WTC11 (cell line): ENCODE measurements at regions not wholly inside any gene's neighbourhood (a gene's known extent, or its start where the extent isn't known, plus 50 kb on each side); places are given as distances from the start of the nearest gene placed in this dataset.

Experiments
- ATAC-seq: fragments of 200-7000 bp; cut with Tn5 transposase; 2 replicates; pipeline ENCODE4 v1.10.0; 2021; ENCODE audit warnings: mild to moderate bottlenecking, moderate library complexity
- CTCF ChIA-PET: fragments of 300-600 bp; sonication (Branson Sonifier 250); formaldehyde crosslinking; loops from one replicate; lab custom pipeline; 2021; ENCODE audit warnings: antibody characterized with exemption; lab: Charles Lee
- POLR2A ChIA-PET: fragments of 350-600 bp; sonication (Branson Sonifier 250); formaldehyde crosslinking; loops from one replicate; lab custom pipeline; 2021; ENCODE audit warnings: antibody characterized with exemption; lab: Charles Lee
- DNase-seq: peaks from one replicate; pipeline ENCODE4 v3.0.0; 2021; ENCODE audit warnings: low spot score
- H3K27ac Mint-ChIP-seq: 2 replicates; pipeline ENCODE4 v1.8.0; 2021; ENCODE audit warnings: mixed read lengths
- H3K27me3 Mint-ChIP-seq: 2 replicates; pipeline ENCODE4 v1.8.0; 2021; ENCODE audit warnings: low read depth, mild to moderate bottlenecking, moderate library complexity, mixed read lengths
- H3K36me3 Mint-ChIP-seq: 2 replicates; pipeline ENCODE4 v1.8.0; 2021; ENCODE audit warnings: mixed read lengths
- H3K4me1 Mint-ChIP-seq: 2 replicates; pipeline ENCODE4 v1.8.0; 2022; ENCODE audit warnings: mixed read lengths
- H3K4me3 Mint-ChIP-seq: 2 replicates; pipeline ENCODE4 v1.8.0; 2021; ENCODE audit warnings: mild to moderate bottlenecking, moderate library complexity, mixed read lengths
- H3K9me3 Mint-ChIP-seq: 2 replicates; pipeline ENCODE4 v1.8.0; 2021; ENCODE audit warnings: mixed read lengths
- CREB1 ChIP-seq: sonication (generic); formaldehyde crosslinking; IDR thresholded peaks from 2 replicates; pipeline ENCODE4 v1.8.0; 2023; ENCODE audit warnings: mild to moderate bottlenecking, missing genetic modification reagents
- CREM ChIP-seq: sonication (generic); formaldehyde crosslinking; IDR thresholded peaks from 2 replicates; pipeline ENCODE4 v1.8.1; 2022; ENCODE audit warnings: mild to moderate bottlenecking, missing genetic modification reagents, moderate library complexity
- CTCF ChIP-seq: fragments of 200-600 bp; IDR thresholded peaks from 2 replicates; pipeline ENCODE4 v1.8.0; 2022; ENCODE audit warnings: antibody characterized with exemption
- E2F1 ChIP-seq: sonication (generic); formaldehyde crosslinking; IDR thresholded peaks from 2 replicates; pipeline ENCODE4 v1.8.0; 2022; ENCODE audit warnings: mild to moderate bottlenecking, missing genetic modification reagents
- E2F4 ChIP-seq: sonication (generic); formaldehyde crosslinking; IDR thresholded peaks from 2 replicates; pipeline ENCODE4 v1.8.1; 2022; ENCODE audit warnings: low read depth, mild to moderate bottlenecking, moderate library complexity, missing genetic modification reagents, borderline replicate concordance
- E2F5 ChIP-seq: sonication (generic); formaldehyde crosslinking; IDR thresholded peaks from 2 replicates; pipeline ENCODE4 v1.8.1; 2022; ENCODE audit warnings: mild to moderate bottlenecking, moderate library complexity, missing genetic modification reagents
- FOXJ3 ChIP-seq: sonication (generic); formaldehyde crosslinking; IDR thresholded peaks from 2 replicates; pipeline ENCODE4 v1.9.0; 2021; ENCODE audit warnings: missing genetic modification reagents, mild to moderate bottlenecking, borderline replicate concordance
- FOXK1 ChIP-seq: sonication (generic); formaldehyde crosslinking; IDR thresholded peaks from 2 replicates; pipeline ENCODE4 v1.8.0; 2022; ENCODE audit warnings: mild to moderate bottlenecking, moderate library complexity, missing genetic modification reagents
- FOXP1 ChIP-seq: sonication (generic); formaldehyde crosslinking; IDR thresholded peaks from 2 replicates; pipeline ENCODE4 v1.8.0; 2022; ENCODE audit warnings: missing genetic modification reagents, mild to moderate bottlenecking, moderate library complexity, borderline replicate concordance
- GRHL2 ChIP-seq: fragments of 250-450 bp; sonication (Bioruptor Pico); IDR thresholded peaks from 2 replicates; pipeline ENCODE4 v1.8.0; 2022; ENCODE audit warnings: mild to moderate bottlenecking, moderate library complexity; ENCODE audit not compliant: insufficient replicate concordance, severe bottlenecking
- HMGA2 ChIP-seq: fragments of 250-450 bp; sonication (Bioruptor Pico); IDR thresholded peaks from 2 replicates; pipeline ENCODE4 v1.4.0; 2021; ENCODE audit warnings: mild to moderate bottlenecking, moderate library complexity
- MAX ChIP-seq: sonication (generic); formaldehyde crosslinking; IDR thresholded peaks from 2 replicates; pipeline ENCODE4 v1.8.0; 2022; ENCODE audit warnings: mild to moderate bottlenecking, missing genetic modification reagents
- NFE2L1 ChIP-seq: sonication (generic); formaldehyde crosslinking; IDR thresholded peaks from 2 replicates; pipeline ENCODE4 v1.8.1; 2023; ENCODE audit warnings: missing genetic modification reagents
- NR3C1 ChIP-seq: sonication (generic); formaldehyde crosslinking; conservative IDR thresholded peaks from 2 replicates; pipeline ENCODE4 v1.8.1; 2023; ENCODE audit warnings: low read depth, mild to moderate bottlenecking, missing genetic modification reagents
- RELA ChIP-seq: sonication (generic); formaldehyde crosslinking; IDR thresholded peaks from 2 replicates; pipeline ENCODE4 v1.8.1; 2022; ENCODE audit warnings: missing genetic modification reagents, mild to moderate bottlenecking, borderline replicate concordance
- SMAD3 ChIP-seq: sonication (generic); formaldehyde crosslinking; IDR thresholded peaks from 2 replicates; pipeline ENCODE4 v1.8.0; 2022; ENCODE audit warnings: missing genetic modification reagents, mild to moderate bottlenecking, borderline replicate concordance
- TEAD4 ChIP-seq: sonication (generic); formaldehyde crosslinking; IDR thresholded peaks from 2 replicates; pipeline ENCODE4 v1.8.0; 2022; ENCODE audit warnings: mild to moderate bottlenecking, missing genetic modification reagents
- USF2 ChIP-seq: sonication (generic); formaldehyde crosslinking; IDR thresholded peaks from 2 replicates; pipeline ENCODE4 v1.8.1; 2023; ENCODE audit warnings: mild to moderate bottlenecking, missing genetic modification reagents, moderate library complexity
- ZBTB21 ChIP-seq: sonication (generic); formaldehyde crosslinking; IDR thresholded peaks from 2 replicates; pipeline ENCODE4 v1.8.1; 2023; ENCODE audit warnings: mild to moderate bottlenecking, missing genetic modification reagents, borderline replicate concordance
- ZMAT4 ChIP-seq: fragments of 250-450 bp; sonication (Bioruptor Pico); IDR thresholded peaks from 2 replicates; pipeline ENCODE4 v1.9.0; 2021; ENCODE audit warnings: mild to moderate bottlenecking
- ZNF121 ChIP-seq: sonication (generic); formaldehyde crosslinking; IDR thresholded peaks from 2 replicates; pipeline ENCODE4 v1.8.0; 2023; ENCODE audit warnings: missing genetic modification reagents
- ZNF416 ChIP-seq: fragments of 250-450 bp; sonication (Bioruptor Pico); IDR thresholded peaks from 2 replicates; pipeline ENCODE4 v1.9.0; 2021; ENCODE audit warnings: mild to moderate bottlenecking, inconsistent platforms
- ZNF425 ChIP-seq: fragments of 250-450 bp; sonication (Bioruptor Pico); conservative IDR thresholded peaks from 2 replicates; pipeline ENCODE4 v1.9.0; 2021; ENCODE audit warnings: mild to moderate bottlenecking
- ZNF671 ChIP-seq: fragments of 250-450 bp; sonication (Bioruptor Pico); IDR thresholded peaks from 2 replicates; pipeline ENCODE4 v1.8.0; 2021; ENCODE audit warnings: mild to moderate bottlenecking

GRCh38 chr2:188202777-188203176 is 88.9 kb upstream of the GULP1 start (continued):
- TF ChIP-seq E2F4 (no peak), CTCF (no peak), E2F1 (no peak), HMGA2 (no peak), ZNF425 (no peak), FOXP1 (no peak), GRHL2 (no peak)

GRCh38 chr2:188203776-188204175 is 87.9 kb upstream of the GULP1 start:
- peaks cover 2% of the 10 kb centered on the region for H3K4me1 Mint-ChIP-seq
- ChIA-PET POLR2A (no interaction called here), CTCF (no interaction called here)
- no peak for TF ChIP-seq FOXK1 (CRISPR knock-in tag)
- TF ChIP-seq CREM (CRISPR knock-in tag): no peak
- TF ChIP-seq MAX (CRISPR knock-in tag): no peak
- TF ChIP-seq NR3C1 (CRISPR knock-in tag): no peak
- TF ChIP-seq FOXJ3 (CRISPR knock-in tag): no peak
- TF ChIP-seq ZMAT4 (CRISPR knock-in tag): no peak
- DNase-seq: no peak
- H3K4me3 Mint-ChIP-seq: no peak overlapping the region
- H3K27ac Mint-ChIP-seq: no peak overlapping the region
- H3K27me3 Mint-ChIP-seq: no peaks in the 10 kb centered on the region
- no peaks in the 10 kb centered on the region for H3K36me3 Mint-ChIP-seq
- ATAC-seq: no peak
- H3K9me3 Mint-ChIP-seq: peaks cover 2% of the 10 kb centered on the region; the same call in 1 of the 2 replicates

GRCh38 chr2:188204824-188205223 is 86.8 kb upstream of the GULP1 start:
- Mint-ChIP-seq H3K36me3 (no peaks in the 10 kb centered on the region), H3K4me1 (peaks cover 2% of the 10 kb centered on the region), H3K27ac (no peak overlapping the region), H3K27me3 (no peaks in the 10 kb centered on the region), H3K4me3 (no peak overlapping the region), H3K9me3 (no peaks in the 10 kb centered on the region)
- CTCF ChIA-PET: interaction anchor here (1.0 kb wide), 1 partner anchor 8 kb away, joined by 4 read pairs; no protein-coding TSS in a partner anchor
- ATAC-seq: no peak
- TF ChIP-seq ZNF671 (CRISPR knock-in tag) (no peak), TEAD4 (CRISPR knock-in tag) (no peak), USF2 (CRISPR knock-in tag) (no peak), CREB1 (CRISPR knock-in tag) (no peak), MAX (CRISPR knock-in tag) (no peak), ZNF121 (CRISPR knock-in tag) (no peak), SMAD3 (CRISPR knock-in tag) (no peak), CREM (CRISPR knock-in tag) (no peak), ZNF416 (CRISPR knock-in tag) (no peak), NFE2L1 (CRISPR knock-in tag) (no peak), E2F5 (no peak), ZMAT4 (CRISPR knock-in tag) (no peak), ZBTB21 (no peak), RELA (CRISPR knock-in tag) (no peak)
- DNase-seq: no peak
- POLR2A ChIA-PET: no interaction called here
